ENCODE measurements at regions not wholly inside any gene's neighbourhood (a gene's known extent, or its start where the extent isn't known, plus 50 kb on each side); places are given as distances from the start of the nearest gene placed in this dataset.

DNA sequence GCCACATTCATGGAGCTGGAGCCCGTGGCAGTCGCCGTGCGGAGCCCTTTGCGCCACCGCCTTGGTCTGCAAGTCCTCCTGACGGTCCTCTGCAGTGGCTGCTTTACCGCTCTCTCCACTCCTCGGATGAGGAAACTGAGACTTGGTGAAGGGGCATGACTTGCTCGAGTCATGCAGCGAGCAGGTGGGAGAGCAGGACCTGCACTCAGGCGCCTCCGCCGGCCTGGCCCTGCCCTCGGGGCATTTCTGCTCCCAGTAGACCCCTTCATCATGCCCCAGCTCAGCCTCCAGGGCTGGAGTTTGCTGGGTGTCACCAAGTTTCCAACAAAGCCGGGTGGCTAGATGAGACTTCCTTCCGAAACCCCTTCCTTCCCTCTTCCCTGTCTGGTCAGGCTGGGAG is 100.0 kb upstream of the TARDBP start:
- TF ChIP-seq, protein P1, sequence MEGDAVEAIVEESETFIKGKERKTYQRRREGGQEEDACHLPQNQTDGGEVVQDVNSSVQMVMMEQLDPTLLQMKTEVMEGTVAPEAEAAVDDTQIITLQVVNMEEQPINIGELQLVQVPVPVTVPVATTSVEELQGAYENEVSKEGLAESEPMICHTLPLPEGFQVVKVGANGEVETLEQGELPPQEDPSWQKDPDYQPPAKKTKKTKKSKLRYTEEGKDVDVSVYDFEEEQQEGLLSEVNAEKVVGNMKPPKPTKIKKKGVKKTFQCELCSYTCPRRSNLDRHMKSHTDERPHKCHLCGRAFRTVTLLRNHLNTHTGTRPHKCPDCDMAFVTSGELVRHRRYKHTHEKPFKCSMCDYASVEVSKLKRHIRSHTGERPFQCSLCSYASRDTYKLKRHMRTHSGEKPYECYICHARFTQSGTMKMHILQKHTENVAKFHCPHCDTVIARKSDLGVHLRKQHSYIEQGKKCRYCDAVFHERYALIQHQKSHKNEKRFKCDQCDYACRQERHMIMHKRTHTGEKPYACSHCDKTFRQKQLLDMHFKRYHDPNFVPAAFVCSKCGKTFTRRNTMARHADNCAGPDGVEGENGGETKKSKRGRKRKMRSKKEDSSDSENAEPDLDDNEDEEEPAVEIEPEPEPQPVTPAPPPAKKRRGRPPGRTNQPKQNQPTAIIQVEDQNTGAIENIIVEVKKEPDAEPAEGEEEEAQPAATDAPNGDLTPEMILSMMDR (IDR thresholded peaks at IDR 0.05; ENCODE audit: low read depth, low read length, missing input control) = no peak
- TF ChIP-seq GABPA (IDR thresholded peaks at IDR 0.05 in 1 of 2, conservative IDR thresholded peaks at IDR 0.05 in 1 of 2) (no peak), JUND (IDR thresholded peaks at IDR 0.05) (no peak), RAD21 (IDR thresholded peaks at IDR 0.05) (no peak), EGR1 (IDR thresholded peaks at IDR 0.05; ENCODE audit: low read depth in 2 of 2) (no peak), YY1 (IDR thresholded peaks at IDR 0.05) (no peak), SP1 (IDR thresholded peaks at IDR 0.05) (no peak), TAF1 (conservative IDR thresholded peaks at IDR 0.05) (no peak)
- TF ChIP-seq, protein P2, sequence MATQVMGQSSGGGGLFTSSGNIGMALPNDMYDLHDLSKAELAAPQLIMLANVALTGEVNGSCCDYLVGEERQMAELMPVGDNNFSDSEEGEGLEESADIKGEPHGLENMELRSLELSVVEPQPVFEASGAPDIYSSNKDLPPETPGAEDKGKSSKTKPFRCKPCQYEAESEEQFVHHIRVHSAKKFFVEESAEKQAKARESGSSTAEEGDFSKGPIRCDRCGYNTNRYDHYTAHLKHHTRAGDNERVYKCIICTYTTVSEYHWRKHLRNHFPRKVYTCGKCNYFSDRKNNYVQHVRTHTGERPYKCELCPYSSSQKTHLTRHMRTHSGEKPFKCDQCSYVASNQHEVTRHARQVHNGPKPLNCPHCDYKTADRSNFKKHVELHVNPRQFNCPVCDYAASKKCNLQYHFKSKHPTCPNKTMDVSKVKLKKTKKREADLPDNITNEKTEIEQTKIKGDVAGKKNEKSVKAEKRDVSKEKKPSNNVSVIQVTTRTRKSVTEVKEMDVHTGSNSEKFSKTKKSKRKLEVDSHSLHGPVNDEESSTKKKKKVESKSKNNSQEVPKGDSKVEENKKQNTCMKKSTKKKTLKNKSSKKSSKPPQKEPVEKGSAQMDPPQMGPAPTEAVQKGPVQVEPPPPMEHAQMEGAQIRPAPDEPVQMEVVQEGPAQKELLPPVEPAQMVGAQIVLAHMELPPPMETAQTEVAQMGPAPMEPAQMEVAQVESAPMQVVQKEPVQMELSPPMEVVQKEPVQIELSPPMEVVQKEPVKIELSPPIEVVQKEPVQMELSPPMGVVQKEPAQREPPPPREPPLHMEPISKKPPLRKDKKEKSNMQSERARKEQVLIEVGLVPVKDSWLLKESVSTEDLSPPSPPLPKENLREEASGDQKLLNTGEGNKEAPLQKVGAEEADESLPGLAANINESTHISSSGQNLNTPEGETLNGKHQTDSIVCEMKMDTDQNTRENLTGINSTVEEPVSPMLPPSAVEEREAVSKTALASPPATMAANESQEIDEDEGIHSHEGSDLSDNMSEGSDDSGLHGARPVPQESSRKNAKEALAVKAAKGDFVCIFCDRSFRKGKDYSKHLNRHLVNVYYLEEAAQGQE (IDR thresholded peaks at IDR 0.05) = no peak
- TF ChIP-seq, protein P3, sequence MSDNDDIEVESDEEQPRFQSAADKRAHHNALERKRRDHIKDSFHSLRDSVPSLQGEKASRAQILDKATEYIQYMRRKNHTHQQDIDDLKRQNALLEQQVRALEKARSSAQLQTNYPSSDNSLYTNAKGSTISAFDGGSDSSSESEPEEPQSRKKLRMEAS (IDR thresholded peaks at IDR 0.05) = no peak
